Smooth muscle cell (in vitro differentiated cells): ENCODE measurements at regions not wholly inside any gene's neighbourhood (a gene's known extent, or its start where the extent isn't known, plus 50 kb on each side); places are given as distances from the start of the nearest gene placed in this dataset.

ENCODE experiments used
- DNase-seq: peaks from one replicate; lab custom pipeline; 2025; ENCODE audit not compliant: unreplicated experiment; lab: John Stamatoyannopoulos, UW
- H2AFZ ChIP-seq: fragments of 200-600 bp; sonication (generic); 2 replicates; pipeline ENCODE4 v1.6.0; 2016; ENCODE audit warnings: antibody characterized with exemption, low read depth, mild to moderate bottlenecking
- H3F3A ChIP-seq: fragments of 200-600 bp; sonication (generic); 2 replicates; pipeline ENCODE4 v1.6.0; 2017; ENCODE audit warnings: antibody characterized with exemption, low read depth
- H3K27ac ChIP-seq: fragments of 200-600 bp; sonication (generic); 2 replicates; pipeline ENCODE4 v1.5.1; 2016; ENCODE audit warnings: low read depth, mild to moderate bottlenecking
- H3K27me3 ChIP-seq: fragments of 200-600 bp; sonication (generic); 2 replicates; pipeline ENCODE4 v1.6.1; 2016; ENCODE audit warnings: low read depth, mild to moderate bottlenecking
- H3K36me3 ChIP-seq: fragments of 200-600 bp; sonication (generic); 2 replicates; pipeline ENCODE4 v1.5.1; 2016; ENCODE audit warnings: low read depth
- H3K4me1 ChIP-seq: fragments of 200-600 bp; sonication (generic); 2 replicates; pipeline ENCODE4 v1.5.1; 2016; ENCODE audit warnings: low read depth
- H3K4me2 ChIP-seq: fragments of 200-600 bp; sonication (generic); 2 replicates; pipeline ENCODE4 v1.6.0; 2016; ENCODE audit warnings: mild to moderate bottlenecking
- H3K4me3 ChIP-seq: fragments of 200-600 bp; sonication (generic); 2 replicates; pipeline ENCODE4 v1.5.1; 2016; ENCODE audit warnings: mild to moderate bottlenecking
- H3K79me2 ChIP-seq: fragments of 200-600 bp; sonication (generic); 2 replicates; pipeline ENCODE4 v1.6.0; 2016; ENCODE audit warnings: low read depth, mild to moderate bottlenecking
- H3K9ac ChIP-seq: fragments of 200-600 bp; sonication (generic); 2 replicates; pipeline ENCODE4 v1.6.0; 2016; ENCODE audit warnings: low read depth
- H3K9me3 ChIP-seq: fragments of 200-600 bp; sonication (generic); replicated peaks from 2 replicates; pipeline ENCODE4 v1.5.1; 2016; ENCODE audit warnings: low read depth
- H4K20me1 ChIP-seq: fragments of 200-600 bp; sonication (generic); 2 replicates; pipeline ENCODE4 v1.6.0; 2016; ENCODE audit warnings: low read depth
- CTCF ChIP-seq: fragments of 200-600 bp; sonication (generic); IDR thresholded peaks from 2 replicates; pipeline ENCODE4 v1.5.1; 2017; ENCODE audit warnings: borderline replicate concordance, mild to moderate bottlenecking, antibody characterized with exemption; ENCODE audit not compliant: insufficient read depth, poor library complexity, severe bottlenecking
- WGBS: methylation state at CpG from one replicate; pipeline ENCODE4 v1.1.7; 2016; ENCODE audit warnings: low lambda C conversion rate; 5-methylcytosine and 5-hydroxymethylcytosine counted together

- Histone ChIP-seq H4K20me1 (no peaks in the 10 kb centered on the region), H3F3A (peaks cover 14% of the 10 kb centered on the region), H3K27me3 (peaks cover 16% of the 10 kb centered on the region), H3K9ac (no peak overlapping the region), H3K27ac (no peak overlapping the region), H3K4me3 (no peak overlapping the region), H3K9me3 (no peaks in the 10 kb centered on the region), H3K36me3 (no peaks in the 10 kb centered on the region), H2AFZ (no peak overlapping the region), H3K79me2 (no peaks in the 10 kb centered on the region), H3K4me2 (no peak overlapping the region), H3K4me1 (peaks cover 19% of the 10 kb centered on the region)
- TF ChIP-seq CTCF = no peak
- 89% methylated on average over 3 of the region's 3 CpGs for WGBS
- DNase-seq = no peak
Measured at GRCh38 chr22:27132400-27132799, 475.0 kb downstream of the MIAT start.

- H3K79me2 ChIP-seq = no peaks in the 10 kb centered on the region
- H3K9me3 ChIP-seq = no peaks in the 10 kb centered on the region
- no peak overlapping the region for H3K27ac ChIP-seq
- no peak overlapping the region for H3K4me2 ChIP-seq
- H3K36me3 ChIP-seq = no peaks in the 10 kb centered on the region
- H4K20me1 ChIP-seq = no peaks in the 10 kb centered on the region
- peaks cover 10% of the 10 kb centered on the region for H3K27me3 ChIP-seq
- TF ChIP-seq CTCF = no peak
- H3K4me3 ChIP-seq = no peak overlapping the region
- no peak for DNase-seq
- no peak overlapping the region for H3K9ac ChIP-seq
- 82% methylated on average over 10 of the region's 10 CpGs for WGBS
- peaks cover 19% of the 10 kb centered on the region for H3K4me1 ChIP-seq
- H2AFZ ChIP-seq = no peak overlapping the region
- H3F3A ChIP-seq = peaks cover 14% of the 10 kb centered on the region
Measured at GRCh38 chr22:27133019-27133431, 475.6 kb downstream of the MIAT start.

- Histone ChIP-seq H3F3A (peaks cover 14% of the 10 kb centered on the region), H3K9me3 (no peaks in the 10 kb centered on the region), H3K36me3 (no peaks in the 10 kb centered on the region), H3K4me2 (peak overlapping the region; percentile 19), H3K4me3 (no peak overlapping the region), H3K79me2 (no peaks in the 10 kb centered on the region), H3K27ac (peak overlapping the region; percentile 50), H3K9ac (no peak overlapping the region), H3K4me1 (peaks cover 19% of the 10 kb centered on the region), H2AFZ (no peak overlapping the region), H3K27me3 (peaks cover 2% of the 10 kb centered on the region), H4K20me1 (no peaks in the 10 kb centered on the region)
- WGBS = 57% methylated on average over 11 of the region's 11 CpGs
- no peak for TF ChIP-seq CTCF
- no peak for DNase-seq
Measured at GRCh38 chr22:27133681-27134314, 476.4 kb downstream of the MIAT start.

- Histone ChIP-seq H4K20me1 (no peaks in the 10 kb centered on the region), H3K9ac (peak overlapping the region; percentile 15), H3K27ac (peak overlapping the region; percentile 59), H3K4me3 (no peak overlapping the region), H3K9me3 (no peaks in the 10 kb centered on the region), H3K27me3 (no peaks in the 10 kb centered on the region), H3K36me3 (no peaks in the 10 kb centered on the region), H3K4me1 (peaks cover 19% of the 10 kb centered on the region), H3F3A (peaks cover 14% of the 10 kb centered on the region), H3K4me2 (peak overlapping the region; percentile 19), H3K79me2 (no peaks in the 10 kb centered on the region), H2AFZ (no peak overlapping the region)
- no peak for DNase-seq
- TF ChIP-seq CTCF = no peak
- WGBS = 54% methylated on average over 4 of the region's 4 CpGs
Measured at GRCh38 chr22:27134315-27134701, 476.9 kb downstream of the MIAT start.
